HG03521 (cell line): ENCODE measurements at regions not wholly inside any gene's neighbourhood (a gene's known extent, or its start where the extent isn't known, plus 50 kb on each side); places are given as distances from the start of the nearest gene placed in this dataset.
"Not testable (repeated sequence)": the region's sequence is repeated elsewhere in the genome, so short reads cannot be mapped to it uniquely, and the experiment has no call there.

Experiments
- ATAC-seq: cut with Tn5 transposase; IDR thresholded peaks from one replicate; pipeline ENCODE4 v1.9.1; 2021; ENCODE audit warnings: mild to moderate bottlenecking, moderate library complexity; ENCODE audit not compliant: unreplicated experiment

- ATAC-seq: no peak
These were observed 756.3 kb downstream of the REEP3 start for GRCh38 chr10:64277536-64277935.

- no peak for ATAC-seq
These were observed 762.4 kb downstream of the REEP3 start for GRCh38 chr10:64283621-64284020.

GRCh38 chr10:64286533-64286932 is 765.3 kb downstream of the REEP3 start:
- ATAC-seq: no peak

- ATAC-seq: no peak
These were observed 767.2 kb downstream of the REEP3 start for GRCh38 chr10:64288404-64288803.

GRCh38 chr10:64303566-64303965 is 782.4 kb downstream of the REEP3 start:
- no peak for ATAC-seq

- ATAC-seq: no peak
These were observed 785.6 kb downstream of the REEP3 start for GRCh38 chr10:64306729-64307327.

GRCh38 chr10:64312876-64313275 is 791.7 kb downstream of the REEP3 start:
- no peak for ATAC-seq

GRCh38 chr10:64313967-64314366 is 792.8 kb downstream of the REEP3 start:
- ATAC-seq: no peak

- ATAC-seq: no peak
These were observed 795.2 kb downstream of the REEP3 start for GRCh38 chr10:64316416-64316815.

- ATAC-seq: no peak
These were observed 795.6 kb downstream of the REEP3 start for GRCh38 chr10:64316833-64317232.

- no peak for ATAC-seq
These were observed 799.2 kb downstream of the REEP3 start for GRCh38 chr10:64320448-64320847.

- ATAC-seq: no peak
These were observed 808.3 kb downstream of the REEP3 start for GRCh38 chr10:64329510-64329909.

GRCh38 chr10:64332551-64332950 is 811.4 kb downstream of the REEP3 start:
- ATAC-seq: no peak

GRCh38 chr10:64334084-64334483 is 812.9 kb downstream of the REEP3 start:
- ATAC-seq: no peak

GRCh38 chr10:64344211-64344610 is 823.0 kb downstream of the REEP3 start:
- no peak for ATAC-seq

GRCh38 chr10:64345856-64346255 is 824.7 kb downstream of the REEP3 start:
- ATAC-seq: no peak

- ATAC-seq: no peak
These were observed 825.2 kb downstream of the REEP3 start for GRCh38 chr10:64346389-64346788.

- no peak for ATAC-seq
These were observed 829.5 kb downstream of the REEP3 start for GRCh38 chr10:64350665-64351064.

- no peak for ATAC-seq
These were observed 837.7 kb downstream of the REEP3 start for GRCh38 chr10:64358907-64359306.

GRCh38 chr10:64360240-64360639 is 839.0 kb downstream of the REEP3 start:
- not testable (repeated sequence) for ATAC-seq

- no peak for ATAC-seq
These were observed 842.5 kb downstream of the REEP3 start for GRCh38 chr10:64363687-64364086.

GRCh38 chr10:64365663-64366062 is 844.5 kb downstream of the REEP3 start:
- no peak for ATAC-seq

GRCh38 chr10:64368298-64368697 is 847.1 kb downstream of the REEP3 start:
- no peak for ATAC-seq
